Suprapubic skin (tissue), 4 donors: ENCODE measurements at regions not wholly inside any gene's neighbourhood (a gene's known extent, or its start where the extent isn't known, plus 50 kb on each side); places are given as distances from the start of the nearest gene placed in this dataset.

ENCODE experiments used
- EP300 ChIP-seq: sonication (generic); formaldehyde crosslinking; IDR thresholded peaks from one replicate; pipeline ENCODE4 v1.6.1; 2017; ENCODE audit warnings: antibody characterized with exemption
- POLR2A ChIP-seq, 2 donors: fragments of 450-650 bp; IDR thresholded peaks; one replicate each; pipeline ENCODE4 v1.6.1; 2017; ENCODE audit warnings: antibody characterized with exemption in 2 of 2, mild to moderate bottlenecking in 2 of 2, moderate library complexity in 2 of 2
- POLR2AphosphoS5 ChIP-seq, 3 donors: sonication (generic); formaldehyde crosslinking; IDR thresholded peaks; one replicate each; pipeline ENCODE4 v1.6.1; 2017; ENCODE audit warnings: antibody characterized with exemption in 3 of 3
- TF ChIP-seq, protein P1 (sequence below), 2 donors: fragments of 200-600 bp in 1 of 2; fragments of 450-650 bp in 1 of 2; sonication (generic) in 1 of 2; IDR thresholded peaks; one replicate each; pipeline ENCODE4 v1.5.1; 2016 to 2019; ENCODE audit warnings: antibody characterized with exemption in 2 of 2, mild to moderate bottlenecking in 1 of 2, moderate library complexity in 1 of 2

- TF ChIP-seq, protein P1, sequence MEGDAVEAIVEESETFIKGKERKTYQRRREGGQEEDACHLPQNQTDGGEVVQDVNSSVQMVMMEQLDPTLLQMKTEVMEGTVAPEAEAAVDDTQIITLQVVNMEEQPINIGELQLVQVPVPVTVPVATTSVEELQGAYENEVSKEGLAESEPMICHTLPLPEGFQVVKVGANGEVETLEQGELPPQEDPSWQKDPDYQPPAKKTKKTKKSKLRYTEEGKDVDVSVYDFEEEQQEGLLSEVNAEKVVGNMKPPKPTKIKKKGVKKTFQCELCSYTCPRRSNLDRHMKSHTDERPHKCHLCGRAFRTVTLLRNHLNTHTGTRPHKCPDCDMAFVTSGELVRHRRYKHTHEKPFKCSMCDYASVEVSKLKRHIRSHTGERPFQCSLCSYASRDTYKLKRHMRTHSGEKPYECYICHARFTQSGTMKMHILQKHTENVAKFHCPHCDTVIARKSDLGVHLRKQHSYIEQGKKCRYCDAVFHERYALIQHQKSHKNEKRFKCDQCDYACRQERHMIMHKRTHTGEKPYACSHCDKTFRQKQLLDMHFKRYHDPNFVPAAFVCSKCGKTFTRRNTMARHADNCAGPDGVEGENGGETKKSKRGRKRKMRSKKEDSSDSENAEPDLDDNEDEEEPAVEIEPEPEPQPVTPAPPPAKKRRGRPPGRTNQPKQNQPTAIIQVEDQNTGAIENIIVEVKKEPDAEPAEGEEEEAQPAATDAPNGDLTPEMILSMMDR (IDR thresholded peaks at IDR 0.05), result no peak
- TF ChIP-seq POLR2A (IDR thresholded peaks at IDR 0.05) (no peak), EP300 (no peak), POLR2AphosphoS5 (IDR thresholded peaks at IDR 0.05) (no peak)
Measured at GRCh38 chr10:128960517-128960916, 506.5 kb upstream of the MGMT start.
